Esophagus squamous epithelium (tissue), 4 donors: ENCODE measurements at regions not wholly inside any gene's neighbourhood (a gene's known extent, or its start where the extent isn't known, plus 50 kb on each side); places are given as distances from the start of the nearest gene placed in this dataset.

Experiments used
- CTCF ChIP-seq, 6 experiments: fragments of 450-650 bp in 4 of 6; fragments of 200-600 bp in 2 of 6; sonication (generic) in 2 of 6; IDR thresholded peaks; one replicate each; pipeline ENCODE4 v1.5.1; 2016 to 2019; ENCODE audit warnings: antibody characterized with exemption in 6 of 6, mild to moderate bottlenecking in 4 of 6, moderate library complexity in 4 of 6
- POLR2A ChIP-seq, 4 donors: fragments of 450-650 bp; IDR thresholded peaks; one replicate each; pipeline ENCODE4 v1.6.1; 2017; ENCODE audit warnings: antibody characterized with exemption in 4 of 4, mild to moderate bottlenecking in 4 of 4, moderate library complexity in 3 of 4

GRCh38 chr13:112210371-112210770 is 143.4 kb downstream of the SOX1 start:
- TF ChIP-seq POLR2A (IDR thresholded peaks at IDR 0.05) (no peak), CTCF (IDR thresholded peaks at IDR 0.05) (no peak)
